Superior temporal gyrus (tissue), 1 donor: ENCODE measurements at regions not wholly inside any gene's neighbourhood (a gene's known extent, or its start where the extent isn't known, plus 50 kb on each side); places are given as distances from the start of the nearest gene placed in this dataset.
A peak's percentile ranks its signal among the peaks of the same experiment; 100 is the strongest.

Source experiments
- DNase-seq: peaks from one replicate; pipeline ENCODE4 v3.0.0-alpha.2; 2016; ENCODE audit errors: extremely low spot score

DNA sequence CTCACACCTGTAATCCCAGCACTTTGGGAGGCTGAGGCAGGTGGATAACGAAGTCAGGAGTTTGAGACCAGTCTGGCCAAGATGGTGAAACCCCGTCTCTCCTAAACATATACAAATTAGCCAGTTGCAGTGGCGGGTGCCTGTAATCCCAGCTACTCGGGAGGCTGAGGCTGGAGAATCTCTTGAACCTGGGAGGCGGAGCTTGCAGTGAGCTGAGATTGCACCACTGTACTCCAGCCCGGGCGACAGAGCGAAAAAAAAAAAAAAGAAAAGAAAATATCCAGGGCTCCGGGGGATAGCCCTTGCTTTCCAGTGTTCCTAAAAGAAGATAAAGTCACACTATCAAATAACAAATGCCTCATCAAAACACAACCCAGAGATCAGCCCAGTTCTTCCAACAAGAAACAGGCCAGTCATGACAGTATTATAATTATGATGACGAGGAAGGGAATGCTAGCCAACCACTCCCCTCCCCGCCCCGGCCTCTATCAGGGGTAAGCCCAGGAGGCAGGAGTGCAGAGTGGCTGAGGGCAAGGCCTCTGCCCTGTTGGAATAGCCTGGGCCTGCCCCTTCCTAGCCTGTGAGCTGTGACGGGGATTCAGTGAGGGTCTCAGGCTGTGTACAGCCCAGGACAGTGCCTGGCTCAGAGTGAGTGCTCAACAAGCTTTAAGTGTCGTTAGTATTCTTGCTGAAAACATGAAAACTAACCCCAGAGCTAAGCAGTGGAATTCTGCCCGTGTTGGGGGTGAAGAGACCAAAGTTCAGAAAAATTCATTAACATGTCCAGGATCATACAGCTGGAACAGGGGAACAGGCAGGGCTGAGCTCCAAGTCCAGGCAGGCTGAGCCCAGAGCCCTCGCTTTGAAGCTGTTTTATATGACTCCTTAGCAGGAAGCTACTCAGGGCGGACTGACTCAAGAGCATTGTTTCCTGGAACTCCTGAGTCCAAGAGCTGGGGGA lies 54.3 kb downstream of the FAM241B start:
- DNase-seq, result no peak

DNA sequence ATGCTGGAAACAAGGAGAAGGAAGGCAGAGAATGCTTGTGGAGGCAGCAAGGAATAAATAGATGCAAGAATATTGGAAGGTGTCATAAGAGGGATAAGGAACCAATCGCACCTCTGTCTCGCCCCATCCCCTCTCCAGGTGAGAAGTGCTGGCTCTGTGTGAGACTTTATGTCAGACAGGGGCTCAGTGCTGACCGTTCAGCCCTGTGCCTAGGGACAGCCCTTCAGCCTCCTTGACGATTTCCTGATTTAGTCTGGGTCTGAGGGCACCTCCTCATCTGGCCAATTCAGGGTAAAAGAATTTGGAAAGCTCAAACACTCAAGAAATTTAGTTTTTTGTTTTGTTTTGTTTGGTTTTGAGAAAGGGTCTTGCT lies 54.9 kb downstream of the FAM241B start:
- DNase-seq, result no peak

DNA sequence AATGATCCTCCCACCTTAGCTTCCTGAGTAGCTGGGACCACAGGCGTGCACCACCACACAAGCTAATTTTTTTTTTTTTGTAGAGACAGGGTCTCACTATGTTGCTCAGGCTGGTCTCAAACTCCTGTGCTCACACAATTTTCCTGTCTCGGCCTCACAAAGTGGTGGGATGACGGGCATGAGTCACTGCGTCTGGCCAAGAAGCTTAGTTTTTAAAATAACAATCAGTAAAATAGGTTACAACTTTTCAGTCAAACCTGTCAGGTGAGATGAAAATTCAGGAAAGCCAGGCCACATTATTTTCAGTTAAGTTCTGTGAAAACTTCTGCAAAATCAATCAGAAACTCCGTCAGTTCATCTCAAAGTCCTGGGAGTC lies 55.4 kb downstream of the FAM241B start:
- DNase-seq, result no peak

DNA sequence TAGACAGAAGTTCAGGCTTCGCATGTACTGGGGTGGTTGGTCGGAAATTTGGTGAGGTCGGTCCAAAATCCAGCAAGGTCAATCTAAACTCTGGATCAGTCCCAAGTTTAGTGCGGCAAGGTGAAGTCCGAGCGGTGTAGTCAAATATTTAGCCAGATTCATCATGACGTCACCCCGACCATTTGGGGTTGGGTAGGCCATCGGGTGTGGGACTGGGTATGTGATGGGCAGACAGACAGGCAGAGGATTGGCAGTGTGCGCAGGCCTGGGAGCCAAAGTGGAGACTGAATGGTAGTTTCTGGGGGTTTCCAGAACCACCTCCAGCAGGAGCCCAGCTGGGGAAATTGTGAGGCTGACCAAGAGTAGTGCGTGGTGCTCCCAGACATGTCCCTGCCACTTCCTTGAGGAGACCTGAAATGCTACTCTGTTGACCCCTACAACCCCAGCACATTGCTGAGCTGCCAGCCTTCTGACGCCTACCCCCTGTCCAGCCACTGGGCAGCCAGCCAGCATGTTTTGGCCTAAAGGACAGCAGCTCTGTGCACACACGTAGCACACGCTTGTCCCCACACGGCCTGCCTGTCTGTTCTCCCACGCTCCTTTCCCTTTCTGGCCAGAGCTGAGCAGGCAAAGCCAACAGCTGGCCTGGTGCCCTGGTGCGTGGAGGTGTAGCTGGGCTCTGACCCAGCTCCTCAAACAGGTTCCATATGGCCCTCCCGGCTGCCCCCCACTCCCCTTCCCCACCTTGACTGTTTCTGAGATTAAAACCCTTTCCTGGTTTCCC lies 55.9 kb downstream of the FAM241B start:
- DNase-seq, result no peak

DNA sequence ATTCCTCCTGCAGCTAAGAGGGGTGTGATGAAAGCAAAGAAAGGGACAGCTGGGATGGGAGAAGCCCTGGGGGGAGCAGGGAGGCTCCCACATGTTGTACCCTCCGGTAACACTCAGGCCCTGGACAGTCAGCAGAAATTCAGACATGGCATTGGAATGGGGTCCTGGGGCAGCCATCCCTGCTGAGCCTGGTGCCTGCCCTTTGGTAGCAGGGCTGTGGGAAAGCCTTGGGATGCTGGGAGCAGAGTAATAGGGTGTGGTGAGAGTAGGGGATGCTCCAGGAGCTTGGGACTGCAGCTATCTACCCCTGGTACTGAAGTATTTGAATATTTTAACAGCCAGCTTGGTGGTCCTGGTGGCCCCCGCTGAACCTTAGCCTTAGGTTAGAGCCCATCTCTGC lies 56.8 kb downstream of the FAM241B start:
- no peak for DNase-seq

DNA sequence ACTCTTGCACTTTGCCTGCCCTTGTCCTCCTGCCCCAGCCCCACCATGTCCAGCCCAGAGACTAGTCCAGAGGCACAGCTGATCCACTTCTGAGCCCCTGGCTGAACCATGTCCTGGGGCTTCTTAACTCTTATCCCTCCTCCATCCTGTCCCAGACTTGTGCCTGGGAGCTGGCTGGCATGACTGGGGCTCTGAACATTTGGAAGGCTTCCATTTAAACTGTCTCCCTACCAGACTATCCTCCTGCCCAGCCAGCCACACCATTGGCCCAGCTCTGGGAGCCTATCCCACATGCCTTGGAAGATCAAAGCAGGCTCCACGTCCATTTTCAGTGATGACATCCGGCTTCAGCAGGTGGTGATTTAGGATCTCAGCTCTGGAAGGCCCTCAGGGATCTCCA lies 57.4 kb downstream of the FAM241B start:
- DNase-seq, result no peak

DNA sequence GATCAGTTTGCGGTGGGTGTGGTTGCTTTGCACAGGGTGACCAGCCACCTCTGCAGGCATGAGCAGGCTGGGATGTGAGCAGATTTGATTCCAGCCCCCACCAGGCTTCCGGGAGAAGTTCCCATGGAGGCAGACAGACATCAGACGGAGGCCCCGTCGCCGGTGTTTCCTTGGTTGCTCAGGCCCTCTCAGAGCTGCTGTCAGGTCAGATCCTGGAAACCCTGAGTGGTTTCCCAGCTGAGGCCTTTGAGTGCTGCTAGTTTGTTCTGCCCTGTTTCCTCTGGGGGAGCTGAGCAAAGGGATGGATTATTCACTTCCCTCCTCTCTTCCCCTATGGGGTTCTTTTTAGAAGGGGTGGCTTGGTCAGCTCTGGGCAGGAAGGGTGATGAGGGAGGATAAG lies 62.2 kb downstream of the FAM241B start:
- no peak for DNase-seq

DNA sequence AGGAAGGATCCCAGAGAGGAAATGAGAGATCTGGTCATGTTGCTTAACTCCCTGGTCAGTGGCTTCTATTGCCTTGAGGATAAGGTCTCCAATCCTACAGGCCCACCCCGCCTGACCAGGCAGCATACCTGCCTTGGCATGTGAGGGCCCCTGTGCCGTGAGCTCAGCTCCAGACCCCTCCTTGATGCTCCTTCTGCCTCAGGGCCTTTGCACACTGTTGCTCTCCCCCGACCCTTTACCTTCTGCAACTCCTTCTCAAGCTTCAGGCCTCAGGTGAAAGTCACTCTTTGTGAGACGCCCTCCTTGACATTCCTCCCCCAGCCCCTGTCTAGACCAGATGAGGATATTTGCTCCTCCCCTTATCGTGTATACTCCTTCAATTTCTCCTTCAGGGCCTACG lies 62.8 kb downstream of the FAM241B start:
- no peak for DNase-seq

DNA sequence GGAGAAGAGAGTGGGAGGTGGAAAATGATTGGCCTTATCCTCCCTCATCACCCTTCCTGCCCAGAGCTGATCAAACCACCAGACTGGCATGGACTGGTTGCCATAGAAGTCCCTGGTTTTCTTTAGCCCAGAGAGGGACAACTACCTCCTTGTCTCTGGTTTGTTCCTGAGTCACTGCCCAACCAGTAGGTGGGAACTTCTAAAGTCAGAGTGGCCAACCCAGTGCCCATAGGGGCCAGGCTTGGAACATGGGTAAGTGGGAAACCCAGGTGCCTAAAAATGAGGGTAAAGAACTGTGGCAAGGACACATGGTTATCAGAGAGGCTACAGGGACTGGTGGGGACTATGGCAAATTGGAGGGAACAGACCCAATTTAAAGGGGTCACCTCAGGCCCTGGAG lies 63.8 kb downstream of the FAM241B start:
- no peak for DNase-seq

DNA sequence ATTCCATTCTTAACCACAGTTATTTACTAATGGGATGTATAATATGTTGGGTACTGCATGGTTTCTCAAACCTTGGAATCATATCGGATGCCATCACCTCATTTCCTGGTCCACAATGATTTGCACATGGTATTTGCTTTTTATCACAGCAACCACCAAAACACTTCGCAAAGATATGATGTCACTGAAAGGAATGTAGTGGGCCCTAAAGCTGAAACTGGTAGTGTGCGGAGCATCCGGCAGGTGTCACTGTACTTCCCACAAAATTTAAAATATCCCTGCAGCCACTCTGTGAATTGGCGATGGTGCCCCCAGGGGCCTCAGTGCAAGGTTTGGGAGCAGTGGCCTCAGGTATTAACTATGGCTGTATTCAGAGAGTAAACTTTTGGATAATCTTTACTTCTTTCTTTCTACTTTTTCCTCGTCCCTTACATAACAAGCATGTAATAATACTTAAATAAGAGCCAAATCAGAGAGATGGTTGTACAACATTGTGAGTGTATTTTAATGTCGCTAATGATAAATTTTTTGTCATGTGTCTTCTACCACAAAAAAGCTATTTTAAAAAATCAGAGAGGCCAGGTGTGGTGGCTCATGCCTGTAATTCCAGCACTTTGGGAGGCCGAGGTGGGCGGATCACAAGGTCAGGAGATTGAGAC lies 66.2 kb downstream of the FAM241B start:
- no peak for DNase-seq

DNA sequence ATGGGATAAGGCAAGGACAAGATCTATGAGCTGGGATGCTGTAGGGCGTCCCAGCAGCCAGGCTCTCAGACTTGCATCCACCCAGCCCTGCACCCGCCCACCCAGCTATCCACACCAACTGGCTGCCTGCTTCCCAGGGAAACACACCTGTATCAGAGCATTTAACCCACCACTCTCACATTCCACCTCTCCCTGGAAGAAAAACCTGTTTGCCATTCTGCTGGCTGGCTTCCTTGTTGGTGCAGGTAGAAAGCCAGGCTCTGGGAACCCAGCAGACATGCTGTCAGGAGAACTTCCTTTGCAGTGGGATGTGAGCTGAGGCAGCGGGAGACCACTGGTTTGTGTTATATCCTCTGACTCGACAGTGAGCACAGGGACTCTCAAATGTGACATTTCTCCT lies 67.0 kb downstream of the FAM241B start:
- DNase-seq, result no peak

DNA sequence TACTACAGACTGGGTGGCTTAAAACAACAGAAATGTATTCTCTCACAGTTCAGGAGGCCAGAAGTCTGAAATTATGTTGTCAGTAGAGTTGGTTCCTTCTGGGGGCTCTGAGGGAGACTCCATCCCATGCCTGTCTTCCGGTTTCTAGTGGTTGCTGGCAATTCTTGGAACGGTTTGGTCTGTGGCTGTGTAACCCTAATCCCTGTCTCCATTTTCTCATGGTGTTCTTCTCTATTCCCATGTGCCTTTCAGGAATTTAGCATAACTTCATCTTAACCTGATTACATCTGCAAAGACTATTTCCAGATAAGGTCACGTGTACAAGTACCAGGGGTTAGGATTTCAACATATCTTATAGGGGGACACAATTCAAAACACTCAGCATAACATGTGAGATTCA lies 73.2 kb downstream of the FAM241B start:
- DNase-seq, result no peak

DNA sequence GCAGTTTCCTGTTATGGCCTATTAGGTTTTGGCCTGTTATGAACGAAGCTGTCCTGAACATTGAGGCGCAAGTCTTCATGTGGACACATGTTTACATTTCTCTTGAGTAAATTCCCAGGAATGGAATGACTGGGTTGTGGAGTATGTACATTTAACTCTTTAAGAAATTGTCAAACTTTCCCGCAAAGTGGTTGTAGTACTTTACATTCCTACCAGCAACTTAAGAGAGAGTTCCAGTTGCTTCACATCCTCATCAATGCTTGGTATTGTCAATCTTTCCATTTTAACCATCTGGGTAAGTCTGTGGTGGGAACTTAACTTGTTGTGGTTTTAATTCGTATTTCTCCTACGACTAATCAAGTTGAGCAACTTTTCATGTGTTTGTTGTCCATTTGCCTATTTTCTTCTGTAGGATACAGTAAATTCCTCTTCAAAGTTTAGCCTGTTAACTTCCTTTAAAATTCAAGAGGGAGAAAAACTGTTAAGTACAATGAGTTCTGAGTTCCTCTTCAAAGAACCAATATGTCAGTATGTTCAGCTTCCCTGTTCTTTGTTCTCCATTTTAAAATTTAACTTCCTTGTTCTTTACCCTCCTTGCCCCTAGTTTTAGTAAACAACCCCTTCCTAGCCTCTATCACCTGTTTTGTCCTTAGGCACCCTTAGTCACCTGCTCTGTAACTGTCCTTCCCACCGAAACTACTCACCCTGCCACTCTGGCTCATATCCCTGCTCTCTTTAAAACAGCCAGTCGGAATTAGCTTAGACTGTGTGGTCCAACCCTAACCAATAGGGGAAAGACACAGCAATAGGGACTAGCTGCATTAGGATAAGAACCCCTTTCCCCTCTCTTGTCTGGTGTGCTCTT lies 74.0 kb downstream of the FAM241B start:
- no peak for DNase-seq

DNA sequence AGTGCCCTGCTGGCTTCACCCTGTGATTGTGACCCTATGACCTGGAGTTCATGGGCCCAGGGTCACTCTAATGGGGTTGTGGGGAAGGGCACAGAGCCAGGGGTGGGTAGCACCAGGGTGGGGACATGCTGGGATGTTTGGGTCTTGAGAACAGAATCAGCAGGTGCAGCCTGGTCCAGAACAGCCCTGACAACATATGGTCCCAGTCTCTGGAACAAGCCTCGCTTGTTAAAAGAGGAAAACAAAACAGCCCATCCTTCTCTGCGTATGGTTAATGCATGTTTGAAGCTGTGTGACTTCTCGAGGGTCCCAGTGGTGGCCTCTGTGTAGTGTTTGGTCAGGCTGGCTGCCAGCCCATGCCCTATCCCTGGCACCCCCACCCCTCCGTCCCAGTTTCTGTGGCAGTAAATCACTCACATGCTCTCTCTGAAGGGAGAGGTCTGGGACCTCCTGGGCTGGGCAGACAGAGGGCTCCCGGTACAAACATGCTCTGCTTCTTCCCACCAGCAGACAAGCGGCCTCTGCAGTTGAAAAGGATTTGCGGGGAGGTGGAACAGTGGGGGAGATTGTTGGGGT lies 79.4 kb downstream of the FAM241B start:
- DNase-seq, result no peak

DNA sequence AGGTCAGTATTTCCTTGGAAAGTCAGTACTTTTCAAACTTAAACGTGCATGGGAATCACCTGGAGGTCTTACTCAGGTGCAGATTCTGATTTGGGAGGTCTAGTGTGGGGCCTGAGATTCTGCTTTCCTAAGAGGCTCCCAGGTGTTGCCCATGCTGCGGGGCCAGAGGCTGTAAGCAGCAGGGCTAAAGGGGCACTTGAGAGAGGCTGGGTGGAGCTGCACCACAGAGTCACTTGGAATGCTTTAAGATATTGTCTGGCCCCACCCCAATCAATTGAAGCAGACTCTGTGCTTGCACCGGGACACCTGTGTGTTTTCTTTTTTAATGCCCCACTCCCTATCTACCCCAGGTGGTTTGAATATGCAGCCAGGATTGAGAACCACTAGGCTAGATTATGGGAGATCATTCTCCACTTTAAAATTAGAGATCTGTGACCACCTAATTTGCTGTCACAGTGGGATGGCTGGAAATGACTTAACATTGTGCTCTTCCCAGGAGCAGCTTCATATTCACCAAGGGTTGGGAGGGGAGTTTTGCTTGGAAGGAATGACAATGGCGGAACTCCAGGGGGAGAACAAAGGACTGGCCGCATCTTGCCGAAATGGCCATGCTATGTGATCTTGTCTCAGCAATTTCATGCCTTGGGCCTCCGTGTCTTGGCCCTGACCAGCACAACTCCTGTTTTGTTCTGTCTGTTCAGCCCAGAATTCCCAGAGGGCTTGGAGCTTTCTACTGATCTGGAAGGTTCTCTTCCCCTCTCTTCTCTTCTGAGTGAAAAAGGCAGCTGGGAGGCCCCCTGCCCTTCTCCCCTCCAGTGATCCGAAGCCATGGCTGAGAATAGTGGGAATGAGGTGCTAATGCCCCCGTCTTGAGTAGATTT lies 80.2 kb downstream of the FAM241B start:
- DNase-seq, result no peak

DNA sequence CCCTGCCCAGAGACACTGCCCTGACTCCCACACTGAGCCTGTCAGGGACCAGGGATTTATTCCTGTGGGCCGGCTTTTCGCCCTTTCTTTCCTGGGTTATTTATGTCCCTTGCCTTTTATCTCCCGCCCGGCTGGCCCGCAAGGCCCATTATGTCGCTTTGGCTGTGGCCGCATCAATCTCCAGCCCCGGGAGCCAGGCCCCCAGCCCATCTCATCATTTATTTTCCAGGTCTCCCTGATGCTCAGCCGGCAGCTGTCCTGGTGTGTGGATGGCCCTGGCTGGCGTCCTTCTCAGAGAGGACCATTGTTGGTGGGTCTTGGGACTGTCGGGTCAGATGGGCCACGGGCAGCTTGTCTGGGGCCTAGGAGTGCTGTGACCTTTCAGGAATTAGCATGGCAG lies 82.3 kb downstream of the FAM241B start:
- DNase-seq, result no peak

DNA sequence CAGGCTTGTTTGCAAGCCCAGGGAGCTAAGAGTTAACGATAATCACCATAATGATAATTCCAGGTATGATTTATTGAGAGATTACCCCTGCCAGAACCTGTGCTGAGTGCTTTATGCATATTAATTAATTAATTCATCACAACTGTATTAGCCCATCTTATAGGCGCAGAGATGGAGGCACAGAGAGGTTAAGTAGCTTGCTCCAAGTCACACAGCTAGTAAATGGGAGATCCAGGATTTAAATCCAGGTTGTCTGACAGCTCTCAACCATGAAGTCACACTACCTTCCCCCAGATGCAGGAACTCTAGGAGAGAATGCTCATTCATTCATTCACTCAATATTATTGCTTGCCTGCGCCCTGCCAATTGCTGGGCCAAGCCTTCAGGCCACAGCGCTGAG lies 84.5 kb downstream of the FAM241B start:
- DNase-seq, result no peak

DNA sequence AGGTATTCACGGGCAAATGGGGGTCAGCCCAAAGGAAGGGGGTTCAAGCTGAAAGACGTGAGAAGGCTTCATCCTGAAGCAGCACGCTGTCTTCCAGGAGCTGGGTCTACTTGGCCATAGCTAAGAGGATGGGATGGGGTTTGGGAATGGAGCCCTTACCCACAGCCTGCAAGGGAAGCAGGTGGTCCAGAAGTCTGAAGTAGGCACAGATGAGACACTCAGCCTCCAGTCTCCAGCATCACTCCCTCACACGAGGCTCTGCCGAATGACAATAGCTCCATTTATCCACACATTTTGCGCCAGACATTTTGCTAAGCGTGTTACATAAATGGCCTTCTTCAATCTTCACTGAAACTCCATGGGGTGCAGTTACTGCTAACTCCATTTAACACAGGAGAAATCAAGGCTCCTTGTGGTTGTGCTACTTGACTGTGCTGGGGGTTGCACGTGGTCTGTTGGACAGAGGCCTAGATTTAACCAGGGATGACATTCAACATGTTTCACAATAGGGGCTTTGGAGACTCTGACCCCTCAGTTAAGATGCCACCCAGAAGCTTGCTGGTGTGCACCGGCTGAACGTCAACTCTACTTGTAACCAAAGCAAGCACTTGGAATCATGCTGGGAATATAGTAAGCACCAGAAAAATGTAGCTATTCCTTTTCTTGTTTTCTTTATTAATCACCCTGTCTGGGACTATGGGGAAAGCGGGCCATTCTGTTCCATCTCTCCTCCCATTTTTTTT lies 85.3 kb downstream of the FAM241B start:
- DNase-seq, result peak; percentile 30

DNA sequence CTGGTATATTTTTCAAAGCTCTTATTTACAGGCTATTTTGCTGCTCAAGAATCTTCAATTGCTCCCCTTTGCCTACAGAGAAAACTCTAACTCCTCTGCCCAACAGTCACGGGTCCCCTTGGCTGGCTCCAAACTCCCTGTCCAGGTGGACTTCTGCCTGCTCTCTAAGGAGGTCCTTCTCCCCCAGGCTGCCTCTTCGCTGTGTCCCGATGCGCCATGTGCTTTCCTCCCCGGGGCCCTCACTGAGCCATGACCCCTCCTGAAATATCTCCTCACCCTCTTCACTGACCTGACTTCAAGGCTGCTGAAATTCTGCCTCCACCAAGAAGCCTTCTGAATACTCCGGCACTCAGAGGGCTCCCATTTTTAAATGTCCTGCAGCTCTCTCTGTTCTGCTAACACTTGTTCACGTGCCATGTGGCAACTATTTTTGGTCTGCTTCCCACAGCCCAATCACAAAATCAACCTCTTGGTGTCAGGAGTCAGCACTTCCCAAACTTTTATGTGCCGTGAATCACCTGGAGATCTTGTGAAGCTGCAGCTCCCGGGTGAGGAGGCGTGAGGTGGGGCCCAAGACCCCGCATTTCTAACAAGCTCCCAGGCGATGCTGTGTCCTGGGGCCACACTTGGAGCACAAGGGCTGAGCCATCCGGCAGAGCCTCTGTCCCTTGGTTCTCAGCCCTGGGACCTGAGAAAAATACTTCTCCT lies 85.7 kb upstream of the COL13A1 start:
- DNase-seq, result no peak
